Stimulated activated CD4-positive, alpha-beta T cell treated with anti-CD3 and anti-CD28 coated beads, Interleukin-15, amount 100 ng/mL, for 48 hours (primary cell): ENCODE measurements at regions not wholly inside any gene's neighbourhood (a gene's known extent, or its start where the extent isn't known, plus 50 kb on each side); places are given as distances from the start of the nearest gene placed in this dataset.

Experiments
- DNase-seq, 2 donors: peaks; one replicate each; pipeline ENCODE4 v3.0.0-alpha.2; 2020; ENCODE audit warnings: low read depth in 2 of 2

DNA sequence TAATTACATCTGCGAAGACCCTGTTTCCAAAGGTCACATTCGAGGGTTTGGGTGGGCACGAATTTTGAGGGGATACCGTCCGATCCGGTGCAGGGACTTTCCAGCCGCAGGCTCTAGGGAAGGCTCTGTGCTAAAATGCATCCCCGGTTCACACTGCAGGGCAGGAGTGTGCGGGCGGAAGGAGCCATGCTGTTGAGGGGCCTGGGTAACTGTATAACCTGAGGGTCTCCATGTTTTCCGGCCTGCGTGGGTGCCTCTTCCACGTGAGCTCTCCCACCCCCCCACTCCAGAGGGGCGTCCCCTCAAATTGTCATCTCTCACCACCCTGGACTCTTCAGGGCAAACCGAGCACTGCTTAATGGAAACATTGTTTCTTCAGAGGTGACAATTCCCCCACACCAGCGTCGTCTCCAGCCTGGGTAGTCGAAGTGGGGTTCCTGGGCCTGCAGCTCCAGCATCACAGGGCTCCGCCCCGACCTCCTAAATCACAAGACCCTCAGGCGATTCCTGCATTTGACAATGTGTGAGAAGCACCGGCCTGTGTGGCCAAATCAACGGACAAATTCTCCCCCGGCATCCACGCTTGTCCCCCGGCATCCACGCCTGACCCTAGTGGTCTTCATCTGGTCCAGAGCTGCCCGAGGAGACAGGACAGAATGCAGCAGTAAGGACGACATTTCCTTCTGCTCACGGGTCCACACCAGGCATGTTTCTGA, 51.2 kb downstream of the FOXL3 start:
- DNase-seq = no peak

DNA sequence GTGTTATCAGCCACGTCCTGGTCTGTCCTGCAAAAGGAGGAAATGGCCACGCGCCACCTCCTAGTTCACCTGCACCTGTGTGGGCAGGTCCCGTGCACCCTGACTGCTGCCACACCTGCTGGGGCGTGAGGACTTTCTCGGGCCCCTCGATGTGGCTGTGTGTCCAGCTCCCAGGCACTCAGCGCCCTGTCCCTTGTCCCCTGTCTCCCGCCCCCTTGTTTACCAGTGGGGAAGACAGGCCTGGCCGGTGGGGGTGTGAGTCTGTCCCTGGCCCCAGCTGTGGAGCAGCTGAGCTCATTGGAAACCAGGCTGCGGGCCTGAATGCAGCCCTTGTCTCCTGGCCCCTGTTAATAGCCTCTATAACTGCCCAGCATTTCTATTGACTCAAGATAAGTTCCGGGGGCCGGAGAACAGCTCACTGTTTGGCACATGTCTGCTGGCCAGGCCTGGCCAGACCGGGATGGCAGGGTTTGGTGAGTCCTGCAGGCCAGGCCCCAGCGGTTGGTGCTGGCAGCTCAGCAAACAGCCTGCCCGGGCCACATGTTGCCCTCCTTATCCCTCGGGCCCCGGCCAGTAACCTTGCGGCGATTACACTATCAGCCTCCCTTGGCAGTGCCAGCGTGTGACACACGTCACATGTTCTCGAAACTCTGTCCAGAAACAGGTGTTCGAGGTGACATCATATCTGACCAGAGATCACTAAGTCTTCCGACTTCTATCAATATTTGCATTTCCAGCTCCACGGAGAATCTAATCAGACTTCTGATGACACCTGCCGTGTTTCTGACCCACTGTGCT, 52.1 kb downstream of the FOXL3 start:
- no peak for DNase-seq

DNA sequence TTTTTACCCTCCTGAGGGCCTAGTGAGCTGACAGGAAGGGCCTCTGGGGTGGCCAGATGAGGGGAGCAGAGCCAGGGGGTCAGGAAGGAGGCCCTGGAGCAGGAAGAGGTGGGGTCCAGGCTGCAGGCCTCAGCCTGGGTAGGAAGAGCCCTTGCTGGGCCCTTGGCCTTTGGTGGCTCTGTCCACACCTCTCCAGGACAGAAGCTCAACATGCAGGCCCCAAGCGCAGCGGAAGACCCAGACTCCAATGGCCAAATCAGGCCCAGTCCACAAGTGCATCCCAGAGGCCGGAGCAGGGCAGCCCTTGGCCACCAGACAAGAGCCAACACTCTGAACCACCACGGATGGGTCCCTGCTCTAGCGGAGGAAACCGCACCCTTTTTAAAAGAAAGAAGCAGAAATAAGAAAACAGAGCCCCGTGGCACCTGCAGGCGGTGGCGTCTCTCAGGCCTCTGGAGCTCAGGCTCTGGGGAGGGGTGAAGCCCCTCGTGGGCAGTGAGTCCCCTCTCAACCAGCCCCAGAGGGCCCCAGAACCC, 52.8 kb downstream of the FOXL3 start:
- DNase-seq = no peak

DNA sequence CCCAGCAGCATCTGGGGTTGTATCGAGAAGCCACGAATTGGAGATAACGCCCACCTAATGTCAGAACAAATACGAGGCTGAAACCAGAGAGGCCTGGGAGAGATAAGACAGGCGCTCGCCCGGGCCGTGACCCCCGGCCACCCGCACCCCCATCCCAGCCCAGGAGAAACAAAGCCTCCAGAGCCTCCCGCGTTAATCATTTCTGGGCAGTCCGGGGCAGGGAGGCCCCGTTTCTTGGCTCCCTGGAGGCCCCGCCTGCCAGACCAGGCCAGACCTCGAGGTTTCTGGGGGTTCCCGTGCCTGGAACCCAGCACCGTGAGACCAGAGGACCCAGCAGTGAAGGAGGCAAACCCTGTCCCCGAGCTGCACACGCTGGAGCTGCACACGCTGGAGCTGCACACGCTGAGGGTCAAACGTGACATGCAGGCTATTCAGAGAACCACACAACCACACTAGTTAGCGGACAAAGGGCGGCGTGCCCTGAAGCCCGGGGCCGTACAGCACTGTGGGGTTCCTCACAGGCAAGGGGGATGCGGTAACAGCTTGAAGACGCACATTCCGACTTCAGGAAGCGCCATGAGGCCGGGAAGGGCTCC, 53.4 kb downstream of the FOXL3 start:
- no peak for DNase-seq

DNA sequence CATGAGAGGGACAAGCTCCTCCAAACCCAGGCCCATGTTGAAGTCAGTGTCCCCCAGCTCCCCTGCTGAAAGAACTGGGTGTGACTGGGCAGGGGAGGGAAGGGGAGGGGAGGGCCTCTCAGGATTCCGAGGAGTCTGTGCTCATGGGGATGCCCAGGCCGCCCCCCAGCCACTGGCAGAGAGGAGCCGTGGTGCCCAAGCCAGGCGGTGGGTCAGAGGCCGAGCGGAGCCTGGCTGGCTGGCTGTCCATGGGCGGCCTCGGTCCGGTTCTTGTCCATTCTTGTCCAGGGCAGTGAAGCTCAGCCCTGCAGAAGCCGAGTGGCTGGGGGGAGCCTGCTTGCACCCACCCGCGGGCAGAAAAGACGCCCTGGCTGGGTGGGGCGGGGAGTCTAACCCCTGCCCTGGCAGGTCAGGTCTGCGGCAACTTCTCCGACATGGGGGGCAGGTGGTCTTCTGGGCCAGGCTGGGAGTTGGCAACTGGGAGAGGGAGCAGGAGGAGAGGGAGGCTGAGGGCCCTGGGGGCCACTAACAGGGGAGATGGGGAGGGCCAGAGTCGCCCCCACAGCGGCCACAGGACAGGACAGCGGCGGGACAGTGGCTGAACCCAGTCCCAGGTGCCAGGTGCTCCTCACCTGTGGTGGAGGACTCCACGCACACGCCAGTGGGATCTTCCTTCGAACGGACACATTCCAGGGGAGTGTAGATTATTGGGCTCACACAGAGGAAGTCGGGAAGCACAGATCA, 54.1 kb downstream of the FOXL3 start:
- DNase-seq = no peak

DNA sequence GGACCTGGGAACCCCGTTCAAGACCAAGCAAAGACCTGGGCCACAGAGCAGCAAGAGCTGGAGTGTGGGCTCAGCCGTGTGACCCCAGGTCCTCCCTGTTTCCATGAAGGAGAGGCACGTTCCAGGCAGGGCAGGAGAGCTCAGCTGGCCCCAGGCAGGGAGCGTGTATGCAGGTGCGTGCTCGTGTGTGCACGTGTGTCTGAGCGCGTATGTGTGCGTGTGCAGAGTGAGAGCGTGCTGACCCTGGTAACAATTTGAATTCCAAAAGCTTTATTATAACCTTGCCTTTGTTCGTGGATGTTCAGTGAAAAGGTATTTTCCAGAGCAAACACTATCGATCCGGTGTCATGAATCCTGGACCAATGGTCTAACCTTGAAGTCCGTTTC, 54.6 kb downstream of the FOXL3 start:
- no peak for DNase-seq

DNA sequence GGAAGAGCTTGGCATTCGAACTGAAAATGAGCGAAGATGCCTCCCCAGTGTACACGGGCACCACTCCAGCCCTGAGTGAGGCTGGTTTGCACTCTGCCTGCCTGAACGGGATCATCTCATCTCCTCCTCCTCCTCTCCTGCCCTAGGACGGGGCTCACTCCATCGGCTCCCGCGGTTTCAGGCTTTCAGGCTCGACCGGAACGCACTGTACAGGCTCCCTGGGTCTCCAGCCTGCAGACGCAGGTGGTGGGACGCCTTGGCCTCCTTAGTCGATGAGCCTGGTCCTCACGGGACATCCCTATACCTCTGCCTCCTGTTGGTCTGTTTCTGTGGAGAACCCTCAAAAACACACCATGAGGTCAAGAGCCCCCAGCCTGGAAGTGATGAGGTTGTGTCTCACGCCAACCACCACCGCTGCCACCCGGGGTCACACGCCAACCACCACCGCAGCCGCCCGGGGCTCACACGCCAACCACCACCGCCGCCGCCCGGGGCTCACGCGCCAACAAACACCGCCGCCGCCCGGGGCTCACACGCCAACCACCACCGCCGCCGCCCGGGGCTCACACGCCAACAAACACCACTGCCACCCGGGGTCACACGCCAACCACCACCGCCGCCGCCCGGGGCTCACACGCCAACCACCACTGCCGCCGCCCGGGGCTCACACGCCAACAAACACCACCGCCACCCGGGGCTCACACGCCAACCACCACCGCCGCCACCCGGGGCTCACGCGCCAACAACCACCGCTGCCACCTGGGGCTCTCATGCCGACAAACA, 56.3 kb downstream of the FOXL3 start:
- no peak for DNase-seq

DNA sequence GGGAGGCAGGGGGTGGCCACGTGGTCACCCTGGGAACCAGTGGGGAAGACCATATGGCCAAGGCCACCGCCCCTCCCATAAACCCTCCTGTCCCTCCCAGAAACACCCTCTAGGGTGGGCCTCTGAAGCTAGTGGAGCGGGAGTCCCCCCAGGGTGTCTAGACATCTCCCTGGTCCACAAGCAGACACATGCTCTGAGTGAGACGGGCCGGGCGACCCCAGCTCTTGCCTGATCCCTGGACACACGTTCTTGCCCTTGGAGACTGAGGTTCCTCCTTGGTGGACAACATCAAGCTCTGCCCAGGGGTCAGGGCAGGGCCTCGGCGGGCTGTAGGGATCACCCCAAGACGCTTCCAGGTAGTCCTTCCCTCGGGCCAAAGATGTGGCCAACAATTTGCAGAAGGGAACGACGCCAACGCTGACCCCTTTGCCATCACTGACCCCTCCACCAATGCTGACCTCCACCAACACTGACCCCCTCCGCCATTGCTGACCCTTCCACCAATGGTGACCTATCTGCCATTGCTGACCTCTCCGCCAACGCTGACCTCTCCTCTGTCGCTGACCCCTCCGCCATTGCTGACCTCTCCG, 57.1 kb downstream of the FOXL3 start:
- no peak for DNase-seq

DNA sequence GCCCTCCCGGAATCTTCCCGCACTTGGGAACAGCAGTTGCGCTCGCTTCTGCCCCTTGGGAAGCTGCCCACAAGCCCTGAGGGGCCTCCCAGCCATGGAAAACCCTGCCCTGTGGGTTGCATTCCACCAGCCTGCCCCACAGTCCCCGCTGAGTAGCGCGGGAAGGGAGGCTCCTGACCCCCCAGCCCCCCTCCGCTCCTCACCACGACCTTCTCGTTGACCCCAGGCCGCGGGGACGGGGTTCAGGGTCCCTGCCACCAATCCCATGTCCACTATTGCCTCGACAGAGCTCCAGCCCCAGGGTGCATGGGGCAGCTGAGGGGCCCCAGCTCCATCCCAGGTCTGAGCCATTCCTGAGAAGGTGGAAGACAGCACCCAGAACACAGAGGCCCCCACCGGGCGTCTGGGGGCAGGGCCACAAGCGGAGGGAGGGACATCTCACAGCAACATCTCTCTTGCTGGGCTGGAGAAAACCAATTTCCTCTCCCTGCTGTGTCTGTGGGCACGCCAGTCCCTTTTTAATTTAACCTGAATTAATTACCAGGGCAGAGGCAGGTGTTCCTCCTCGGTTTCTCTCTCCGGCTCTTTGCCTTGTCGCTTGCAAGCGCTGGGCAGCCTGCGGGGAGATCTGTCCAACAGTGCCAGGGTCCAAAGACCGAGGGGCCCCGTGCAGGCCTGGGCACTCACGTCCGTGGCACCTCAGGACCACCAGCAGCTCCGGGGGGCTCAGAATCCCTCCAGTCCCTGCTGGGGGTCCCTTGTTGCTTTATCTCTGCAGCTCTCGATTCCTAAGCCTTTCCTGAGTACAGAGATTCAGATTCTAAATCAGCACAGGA, 57.9 kb downstream of the FOXL3 start:
- no peak for DNase-seq

DNA sequence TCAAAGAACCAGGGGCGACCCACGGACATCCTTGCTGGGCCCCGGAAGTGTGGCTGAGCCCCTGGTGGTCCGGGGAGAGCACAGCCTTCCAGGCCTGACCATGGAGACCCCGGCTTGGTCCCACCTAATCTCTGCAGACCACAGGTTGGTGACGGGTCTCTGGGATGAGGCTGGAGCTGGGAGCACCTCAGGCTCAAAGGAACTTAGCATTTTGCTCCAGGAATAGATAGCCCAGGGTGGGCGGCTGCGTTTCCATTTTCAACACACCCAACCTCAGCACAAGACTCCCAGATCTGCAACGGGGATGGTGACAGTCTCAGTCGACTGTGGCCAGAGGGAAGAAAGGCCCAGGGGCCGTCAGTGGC, 58.5 kb downstream of the FOXL3 start:
- no peak for DNase-seq

DNA sequence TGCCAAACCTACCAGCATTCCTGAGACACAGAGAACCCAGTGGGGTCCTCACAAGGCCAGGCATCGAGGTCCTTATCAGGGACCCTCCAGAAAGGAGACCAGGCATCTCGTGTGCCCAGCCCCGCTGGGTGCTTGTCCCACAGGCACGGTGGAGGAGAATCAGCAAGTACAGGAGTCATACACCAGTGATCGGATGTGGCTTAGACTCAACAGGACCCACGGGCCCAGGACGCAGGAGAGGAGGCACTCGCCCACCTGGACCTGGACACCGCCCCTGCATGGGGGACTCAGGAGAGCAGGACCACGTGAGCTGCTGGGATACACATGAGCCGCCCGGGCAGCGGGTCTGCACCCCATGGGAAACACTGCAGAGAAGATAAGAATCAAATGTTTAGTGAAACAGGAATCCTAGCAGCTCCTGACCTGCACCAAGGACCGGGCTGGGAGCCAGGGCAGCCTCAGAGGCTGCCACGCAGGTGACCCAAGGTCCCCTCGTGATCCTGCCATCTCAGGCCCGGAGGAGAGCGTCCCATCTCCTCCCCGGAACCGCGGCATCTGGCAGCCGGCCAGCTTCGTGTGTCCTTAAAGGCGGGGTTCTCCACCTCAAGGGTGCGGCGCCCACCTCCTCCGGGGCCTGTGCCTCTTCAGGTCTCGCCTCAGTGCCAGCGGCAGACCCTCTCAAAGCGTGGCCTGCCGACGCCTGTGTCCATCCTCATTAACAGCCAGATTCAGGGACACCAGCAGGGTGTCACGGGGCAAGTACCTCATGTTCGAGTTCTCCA, 59.2 kb downstream of the FOXL3 start:
- no peak for DNase-seq

DNA sequence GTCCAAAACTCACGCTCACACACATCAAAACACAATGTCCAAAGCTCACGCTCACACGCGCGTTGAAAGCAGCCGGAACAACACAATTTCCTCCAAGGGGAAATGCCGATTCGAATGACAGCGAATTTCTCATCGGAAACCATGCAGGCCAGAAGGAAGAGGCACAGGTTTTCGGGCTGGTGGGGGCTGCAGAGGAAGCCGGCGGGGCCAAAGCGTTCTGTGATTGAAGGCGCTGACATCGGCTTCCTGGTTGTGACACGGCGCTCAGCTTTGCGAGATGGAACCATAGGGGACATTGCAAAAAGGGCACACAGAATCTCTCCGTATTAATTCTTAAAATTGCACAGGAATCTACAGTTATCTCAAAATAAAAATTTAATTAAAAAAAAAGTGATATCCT, 61.3 kb downstream of the FOXL3 start:
- peak in 1 of 2 donors; percentile 33 for DNase-seq

DNA sequence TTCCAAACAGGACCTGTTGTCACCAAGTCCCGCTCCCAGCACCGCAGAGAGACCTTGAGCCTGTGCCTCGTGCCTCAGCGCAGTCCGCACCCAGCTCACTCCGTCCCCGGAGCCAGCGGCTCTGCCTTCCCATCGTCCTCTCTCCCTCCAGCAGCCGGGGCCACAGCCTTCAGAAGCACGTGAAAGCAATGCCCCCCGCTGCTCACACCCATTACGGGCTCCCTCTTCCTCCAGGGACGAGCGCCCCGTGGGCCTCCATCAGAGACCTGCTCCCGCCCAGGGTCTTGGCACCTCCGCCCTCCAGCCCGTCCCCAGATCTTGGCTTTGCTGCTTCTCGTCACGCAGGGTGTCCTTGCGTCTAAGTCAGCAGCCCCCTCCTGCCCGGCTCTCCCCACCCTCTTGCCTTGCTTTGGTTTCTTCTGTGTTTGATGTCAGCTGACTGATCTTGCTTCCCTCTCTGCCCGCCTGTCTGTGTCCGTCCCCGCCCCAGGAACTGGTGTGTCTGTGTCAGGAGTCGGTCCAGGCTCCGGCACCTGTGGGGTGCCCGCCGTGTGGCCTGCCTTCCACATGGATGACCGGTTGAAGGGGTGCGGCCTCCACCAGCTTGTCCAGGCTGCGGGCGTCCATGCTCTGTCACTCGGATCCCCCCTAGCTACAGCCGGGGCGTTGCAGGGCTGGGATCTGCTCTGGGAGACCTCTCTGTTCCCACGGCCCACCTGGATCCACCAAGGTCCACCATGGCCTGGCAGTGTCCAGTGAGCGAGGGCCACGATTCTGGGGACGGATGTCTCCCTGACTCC, 61.9 kb downstream of the FOXL3 start:
- peak in 1 of 2 donors; percentile 15 for DNase-seq

DNA sequence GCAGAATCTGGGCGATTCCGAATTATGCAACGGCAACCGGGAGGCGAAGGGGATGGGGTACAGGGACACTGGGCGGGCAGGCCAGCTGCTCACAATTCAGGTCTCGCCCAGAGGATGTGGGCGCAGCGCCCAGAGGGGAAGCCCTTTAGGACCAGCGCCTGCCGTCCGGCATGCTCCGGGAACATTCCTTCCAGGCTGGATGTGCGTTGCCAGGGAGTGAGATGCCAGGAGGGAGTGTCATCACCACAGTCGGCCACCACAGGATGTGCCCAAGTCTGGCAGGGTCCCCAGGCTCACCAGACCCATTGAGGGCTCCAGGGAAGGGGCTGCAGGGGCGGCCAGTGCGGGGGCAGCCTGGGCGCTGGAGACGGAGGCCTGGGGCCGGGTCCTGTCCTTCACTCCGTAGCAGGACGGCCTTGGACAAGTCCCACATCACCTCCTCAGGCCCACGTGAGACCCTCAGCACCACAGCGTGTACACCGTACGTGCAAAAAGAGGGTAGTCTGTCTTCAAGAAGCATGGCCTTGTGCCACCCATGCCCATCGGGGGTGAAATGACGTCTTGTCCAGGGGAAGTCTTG, 63.9 kb downstream of the FOXL3 start:
- DNase-seq = no peak

DNA sequence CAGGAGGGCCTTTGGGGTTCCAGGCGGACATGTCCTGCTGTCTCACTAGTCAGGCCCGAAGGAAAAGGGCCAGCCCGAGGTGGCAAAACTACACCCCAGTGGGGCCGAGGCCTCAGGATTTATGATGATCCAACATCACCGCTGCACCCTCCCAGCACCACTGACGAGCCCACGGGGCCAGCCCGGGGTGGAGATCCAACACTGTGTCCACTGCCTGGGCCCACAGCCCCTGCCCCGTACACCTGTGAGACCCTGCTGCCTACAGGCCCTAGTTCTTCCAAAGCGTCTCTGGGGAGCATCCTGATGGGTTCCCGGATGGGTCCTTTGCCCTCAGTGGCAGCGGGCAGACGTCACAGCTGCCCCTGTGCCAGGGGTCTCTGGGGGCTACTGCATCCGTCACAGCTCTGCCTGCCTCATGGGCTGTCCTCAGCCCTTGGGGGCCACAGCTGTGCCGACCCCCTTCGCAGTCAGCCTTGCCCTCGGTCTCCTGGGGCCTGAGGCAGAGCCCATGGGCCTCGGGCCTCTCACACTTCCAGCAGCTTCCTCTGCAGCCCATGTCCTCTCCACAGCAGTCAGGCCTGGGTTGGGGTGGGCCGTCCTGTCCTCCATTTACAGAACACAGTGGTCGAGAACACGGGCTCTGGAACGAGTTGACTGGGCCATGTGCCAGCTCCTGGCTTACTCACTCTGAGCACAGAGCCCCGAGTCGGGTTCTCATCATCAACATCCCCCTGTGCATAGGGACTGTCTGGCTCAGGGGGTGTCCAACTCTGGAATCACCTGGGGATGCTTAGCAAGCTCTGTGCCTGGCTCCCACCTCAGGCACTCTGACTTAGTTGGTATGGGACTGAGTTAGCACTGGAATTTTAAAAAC, 64.9 kb downstream of the FOXL3 start:
- no peak for DNase-seq

DNA sequence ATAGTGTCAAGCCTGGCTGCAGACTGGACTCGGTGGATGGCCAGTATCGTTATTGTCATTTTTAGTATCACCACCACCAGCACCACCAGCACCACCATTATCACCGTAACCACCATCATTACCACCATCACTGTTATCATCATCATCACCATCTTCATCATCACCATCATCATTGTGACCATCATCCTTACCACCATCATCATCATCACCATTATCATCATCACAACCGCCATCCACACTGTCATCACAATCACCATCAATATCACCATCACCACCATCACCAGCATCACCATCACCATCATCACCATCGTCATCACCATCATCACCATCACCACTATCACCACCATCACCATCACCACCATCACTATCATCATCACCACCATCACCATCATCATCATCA, 65.6 kb downstream of the FOXL3 start:
- DNase-seq = no peak

DNA sequence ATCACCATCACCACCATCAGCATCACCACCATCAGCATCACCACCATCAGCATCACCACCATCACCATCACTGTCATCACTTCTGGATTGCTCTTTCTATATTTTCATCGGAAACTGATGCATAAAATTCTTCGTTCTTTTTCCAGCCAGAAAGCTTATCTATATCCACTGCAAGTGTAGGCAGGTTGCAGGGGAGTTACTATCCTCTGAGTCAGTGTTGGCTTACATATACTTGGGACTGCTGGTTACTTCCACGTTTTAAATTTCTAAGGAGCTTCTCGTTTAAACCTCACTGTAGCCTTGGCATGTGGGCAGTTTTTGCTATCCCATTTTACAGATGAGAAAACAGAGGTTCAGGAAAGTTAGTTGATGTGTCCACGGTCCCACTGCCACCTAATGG, 66.1 kb downstream of the FOXL3 start:
- DNase-seq = no peak
